Eye (tissue), 1 donor: ENCODE measurements at regions not wholly inside any gene's neighbourhood (a gene's known extent, or its start where the extent isn't known, plus 50 kb on each side); places are given as distances from the start of the nearest gene placed in this dataset.
A peak's percentile ranks its signal among the peaks of the same experiment; 100 is the strongest.

Experiments used
- DNase-seq: peaks from one replicate; pipeline ENCODE4 v3.0.0-alpha.2; 2015

DNA sequence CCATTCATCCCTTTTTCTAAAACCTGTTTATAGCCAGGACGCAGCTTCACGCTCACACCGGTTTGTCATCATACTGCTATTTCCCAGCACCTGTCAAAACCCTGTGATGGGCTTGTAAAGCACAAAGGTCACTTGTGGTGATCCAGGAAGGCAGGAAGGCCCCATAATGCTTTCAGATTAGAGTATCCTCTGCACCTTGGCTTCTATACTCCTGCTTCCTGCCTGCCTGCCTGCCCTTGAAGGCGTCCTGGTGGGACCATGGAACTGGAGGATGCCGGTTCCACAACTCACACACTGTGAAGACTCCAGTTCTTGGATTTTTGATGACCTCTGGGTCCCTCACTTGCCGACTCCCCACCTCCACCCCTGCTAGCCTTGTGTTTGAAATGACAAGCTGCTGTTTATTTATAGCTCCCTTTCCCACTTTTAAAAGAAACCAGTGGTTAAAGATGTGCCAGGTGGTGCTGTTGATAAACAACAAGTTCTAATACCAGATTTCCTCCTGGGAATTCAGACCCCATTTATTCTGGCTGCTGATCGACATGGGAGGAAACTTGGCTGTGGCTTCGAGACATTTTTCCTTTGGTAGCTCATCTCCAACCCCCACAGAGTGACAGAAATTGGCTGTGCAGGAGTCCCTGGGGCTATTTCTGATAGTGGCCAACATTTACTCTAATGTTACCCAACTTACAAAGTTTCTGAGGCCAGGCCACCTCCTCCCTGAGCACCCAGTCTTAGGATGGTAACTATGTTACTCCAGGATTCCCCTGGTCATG, 211.5 kb downstream of the KDR start:
- DNase-seq: no peak

DNA sequence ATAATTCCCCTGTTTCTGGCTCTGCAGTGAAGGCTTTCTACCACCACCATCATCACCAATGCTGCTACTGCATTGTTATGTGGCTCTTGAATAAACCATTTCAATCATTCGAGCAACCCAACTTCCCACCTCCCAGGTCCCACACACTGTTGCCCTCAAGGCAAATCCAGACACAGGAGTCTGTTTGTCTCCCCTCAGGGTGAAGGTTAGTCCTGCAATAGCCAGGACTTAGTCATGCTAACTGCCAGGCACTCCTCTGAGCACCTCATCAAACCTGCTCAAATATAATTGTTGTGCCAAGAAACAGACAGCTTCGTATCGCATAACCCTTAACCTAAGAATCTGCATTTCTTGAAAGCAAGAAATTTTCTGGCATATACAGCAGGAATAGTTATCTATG, 213.2 kb downstream of the KDR start:
- no peak for DNase-seq

DNA sequence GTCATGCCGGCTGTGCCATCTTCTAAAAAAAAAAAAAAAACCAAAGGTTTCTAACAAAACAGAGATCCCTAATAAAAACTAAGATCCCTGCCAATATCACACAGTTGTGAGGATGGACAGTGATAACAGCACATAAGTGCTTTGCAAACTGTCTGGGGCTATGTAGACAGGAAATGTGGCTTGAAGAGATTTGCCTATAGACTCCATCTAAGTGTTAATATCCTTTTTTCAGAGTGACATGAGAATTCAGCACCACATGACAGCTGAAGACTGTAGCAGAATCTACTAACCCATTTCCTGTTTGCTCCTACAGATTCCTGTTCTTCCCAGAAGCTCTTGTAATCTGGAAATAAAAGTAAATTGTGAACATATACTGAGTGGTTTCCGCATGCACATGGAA, 215.4 kb downstream of the KDR start:
- DNase-seq: no peak

DNA sequence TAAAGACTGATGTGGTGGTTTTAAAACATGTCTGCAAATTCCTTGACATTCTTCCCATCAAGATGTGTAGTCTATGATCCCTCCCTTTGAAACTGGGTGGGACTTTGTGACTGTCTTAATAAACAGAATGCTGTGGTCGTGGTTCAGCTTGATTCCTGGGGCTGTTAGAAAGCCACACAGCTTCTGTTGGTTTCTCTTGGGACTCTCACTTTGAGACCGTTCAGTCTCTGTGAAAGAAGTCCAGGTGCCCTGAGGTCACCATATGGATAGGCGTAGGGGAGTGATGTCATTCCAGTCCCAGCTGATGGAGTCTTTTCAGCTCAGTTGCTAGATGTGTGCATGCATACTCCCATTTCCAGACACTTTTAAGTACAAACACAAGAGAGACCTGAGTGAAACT, 216.6 kb downstream of the KDR start:
- no peak for DNase-seq

DNA sequence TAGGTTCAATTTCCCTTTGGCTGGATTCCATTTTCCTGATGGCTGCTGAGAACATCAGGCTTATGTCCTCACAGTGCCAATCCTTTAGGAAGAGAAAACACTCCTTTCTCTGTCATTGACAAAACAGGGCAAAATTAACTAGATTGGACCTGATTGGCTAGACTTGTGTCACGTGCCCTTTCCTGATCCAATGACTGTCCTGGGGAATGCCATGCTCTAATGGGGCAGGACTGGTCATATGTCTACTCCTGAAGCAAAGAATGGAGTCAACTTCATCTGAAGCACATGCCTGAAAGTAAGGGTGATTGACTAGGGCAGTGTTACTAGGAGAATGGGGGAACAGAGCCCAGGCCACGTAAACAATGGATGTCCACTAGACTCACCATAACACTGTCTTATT, 220.4 kb downstream of the KDR start:
- no peak for DNase-seq

DNA sequence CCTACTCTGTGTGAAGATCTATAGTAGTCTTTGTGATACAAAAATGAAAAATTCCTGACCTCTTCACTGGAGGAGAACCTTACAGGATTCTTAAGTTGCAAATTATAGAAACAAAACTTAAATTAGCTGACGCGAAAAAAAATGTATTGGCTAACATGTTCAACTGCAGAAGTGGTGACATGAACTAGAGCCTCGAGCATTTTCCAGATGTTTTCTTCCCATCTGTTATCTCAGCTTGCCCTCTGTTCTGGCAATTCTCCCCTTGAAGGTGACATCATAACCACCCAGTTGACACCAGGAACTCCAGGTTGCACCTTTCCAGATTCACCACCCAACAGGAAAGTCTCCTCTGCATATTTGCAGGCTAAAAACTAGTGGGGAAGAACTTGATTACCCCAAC, 222.4 kb downstream of the KDR start:
- no peak for DNase-seq

DNA sequence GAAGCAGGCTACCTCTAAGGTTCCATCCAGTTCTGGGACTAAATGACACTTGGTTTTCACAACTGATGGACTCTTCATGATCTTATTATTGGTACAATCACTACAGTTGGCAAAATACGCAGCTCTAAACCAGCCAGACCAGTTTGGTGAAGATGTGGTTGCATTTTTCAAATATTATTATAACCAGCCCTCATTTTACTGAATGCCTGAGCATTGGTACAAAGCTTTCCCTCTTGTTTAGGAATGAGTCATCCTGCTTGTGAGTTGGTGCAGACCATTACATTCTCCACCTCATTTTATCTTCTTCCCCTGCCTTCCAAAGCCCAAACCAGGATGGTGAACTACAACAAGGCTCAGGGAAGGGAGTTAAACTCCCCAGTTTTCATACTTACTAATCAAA, 223.1 kb downstream of the KDR start:
- no peak for DNase-seq

DNA sequence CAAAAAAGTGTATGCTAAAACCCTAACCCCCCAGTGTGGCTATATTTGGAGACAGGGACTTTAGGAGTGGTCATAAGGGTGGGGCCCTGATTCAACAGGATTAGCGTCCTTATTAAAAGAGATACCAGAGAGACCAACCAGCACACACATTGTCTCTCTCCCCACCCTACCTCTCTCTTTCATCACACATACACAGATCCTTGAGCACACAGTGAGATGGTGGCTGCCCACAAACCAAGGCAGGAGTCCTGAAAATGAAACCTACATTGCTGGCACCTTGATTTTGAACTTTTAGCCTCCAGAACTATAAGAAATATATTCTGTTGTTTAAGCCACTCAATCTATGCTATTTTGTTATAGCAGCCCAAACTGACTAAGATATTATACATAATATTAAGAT, 224.2 kb downstream of the KDR start:
- DNase-seq: no peak

DNA sequence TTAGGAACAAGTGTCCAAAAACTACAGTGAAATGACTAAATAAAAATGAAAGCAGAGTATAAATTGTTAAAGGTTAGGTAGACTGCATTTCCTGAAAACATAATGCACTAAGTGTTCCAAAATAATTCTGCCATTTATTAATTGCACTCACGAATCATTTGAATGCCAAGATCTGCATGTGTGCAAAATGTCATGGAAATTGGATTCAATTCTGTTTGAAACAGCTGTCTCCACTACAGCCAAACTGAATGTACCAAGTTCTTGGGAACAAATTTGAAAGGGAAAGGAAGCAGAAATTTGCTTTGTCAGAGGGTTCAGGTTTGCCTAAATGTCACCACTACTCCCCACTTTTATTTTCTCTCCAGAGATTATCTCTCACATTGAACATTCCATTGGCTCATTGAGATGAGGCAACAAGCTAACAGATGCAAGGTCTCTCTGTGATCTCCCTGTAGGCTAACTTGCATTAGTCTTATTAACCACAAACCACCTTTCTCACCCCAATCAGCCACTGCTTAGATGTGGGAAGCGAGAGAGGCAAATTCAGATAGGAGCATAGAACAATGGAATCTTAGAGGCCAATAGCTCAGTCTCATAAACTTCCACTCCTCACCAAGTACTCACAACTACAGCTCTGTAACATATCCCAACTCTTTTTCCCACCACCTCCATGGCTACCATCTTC, 226.6 kb downstream of the KDR start:
- no peak for DNase-seq

DNA sequence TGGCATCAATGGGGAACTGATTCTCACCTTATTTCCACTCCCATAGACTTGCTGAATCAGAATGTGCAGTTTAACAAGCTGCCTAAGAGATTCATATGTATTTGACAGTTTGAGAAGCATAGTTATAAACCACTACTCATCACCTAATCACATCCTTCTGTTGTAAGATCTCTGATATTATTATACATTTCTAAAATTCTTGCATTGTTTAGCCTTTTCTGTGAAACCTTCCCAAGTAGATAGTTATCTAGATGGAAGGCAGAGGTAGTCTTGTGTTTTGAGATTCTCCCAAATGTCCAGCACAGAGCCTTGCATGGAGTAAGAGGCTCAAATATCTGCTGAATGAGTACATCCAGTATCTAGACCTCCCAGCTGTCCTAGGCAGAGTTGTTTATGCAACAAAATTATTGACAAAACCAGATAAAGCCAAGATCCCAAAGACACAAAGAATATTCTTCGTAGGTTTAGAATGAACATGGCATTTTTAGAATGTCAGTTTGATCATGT, 227.3 kb downstream of the KDR start:
- DNase-seq: no peak

DNA sequence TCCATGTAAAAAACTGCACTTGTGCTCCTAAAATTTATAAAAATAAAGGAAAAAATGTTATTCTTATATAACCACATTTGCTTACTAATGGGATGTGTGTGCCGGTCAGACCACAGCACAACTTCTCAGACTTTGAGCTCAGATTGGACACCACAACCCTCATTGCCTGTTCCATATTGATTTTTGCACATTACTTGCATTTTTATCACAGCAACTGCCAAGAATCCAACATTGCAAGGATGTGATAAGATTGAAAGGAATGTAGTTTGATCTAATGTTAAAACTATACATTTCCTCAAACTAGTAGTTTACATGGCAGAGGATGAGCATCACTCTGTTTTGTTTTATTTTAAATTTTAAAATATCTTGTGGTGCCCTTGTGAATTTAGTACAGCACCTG, 227.8 kb downstream of the KDR start:
- DNase-seq: no peak

DNA sequence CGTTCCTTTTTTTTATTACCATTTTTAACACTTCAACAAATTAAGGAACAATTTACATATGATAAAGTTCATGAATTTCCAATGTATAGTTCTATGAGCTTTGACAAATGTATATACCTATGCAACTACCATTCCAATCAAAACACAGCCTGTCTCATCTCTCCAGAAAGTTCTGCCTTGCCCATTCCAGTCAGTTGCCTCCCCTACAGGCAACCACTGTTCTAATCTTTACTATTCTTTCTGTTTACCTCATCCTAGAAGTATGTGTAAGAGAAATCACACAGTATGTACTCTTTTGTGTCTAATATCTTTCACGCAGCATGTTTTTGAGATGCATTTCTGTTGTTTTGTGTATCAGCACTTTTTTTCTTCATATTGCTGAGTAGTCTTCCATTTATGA, 224.9 kb downstream of the KIT start:
- no peak for DNase-seq

DNA sequence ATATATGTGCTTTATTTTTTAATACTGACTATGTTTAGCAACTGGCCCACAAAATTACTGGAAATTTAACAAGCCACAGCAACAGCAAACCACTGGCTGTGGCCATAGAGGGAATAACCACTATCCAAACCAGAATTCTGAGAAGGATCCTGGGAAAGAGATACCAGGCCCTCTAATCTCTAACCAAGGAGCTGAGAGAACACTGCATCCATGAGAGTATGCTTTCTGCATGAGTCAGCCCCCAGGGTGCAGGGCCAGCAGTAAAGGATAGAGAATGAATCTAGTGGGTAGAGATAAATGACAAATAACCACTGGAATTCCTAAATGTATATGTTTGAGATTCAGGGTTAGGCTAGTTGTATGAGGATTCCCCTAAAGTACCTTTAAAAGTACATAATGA, 221.8 kb downstream of the KIT start:
- DNase-seq: no peak

DNA sequence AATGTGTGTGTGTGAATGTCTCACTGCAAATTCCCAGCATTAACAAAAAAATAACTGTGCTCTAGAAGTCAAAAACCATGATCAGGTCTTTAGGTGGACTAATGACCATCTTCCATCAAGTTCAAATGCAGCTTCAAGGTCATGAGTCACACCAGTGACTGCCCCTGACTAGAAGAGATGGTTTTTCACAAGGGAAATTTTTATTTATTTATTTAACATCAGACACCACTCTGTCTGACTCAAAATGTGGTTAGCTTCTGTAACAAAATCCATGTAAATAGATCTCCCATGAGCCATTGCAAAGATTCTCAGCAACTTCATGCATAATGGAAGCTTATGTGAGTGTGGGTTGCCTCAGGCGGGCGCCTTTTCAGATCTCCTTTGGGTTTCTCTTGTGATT, 219.2 kb downstream of the KIT start:
- DNase-seq: no peak

DNA sequence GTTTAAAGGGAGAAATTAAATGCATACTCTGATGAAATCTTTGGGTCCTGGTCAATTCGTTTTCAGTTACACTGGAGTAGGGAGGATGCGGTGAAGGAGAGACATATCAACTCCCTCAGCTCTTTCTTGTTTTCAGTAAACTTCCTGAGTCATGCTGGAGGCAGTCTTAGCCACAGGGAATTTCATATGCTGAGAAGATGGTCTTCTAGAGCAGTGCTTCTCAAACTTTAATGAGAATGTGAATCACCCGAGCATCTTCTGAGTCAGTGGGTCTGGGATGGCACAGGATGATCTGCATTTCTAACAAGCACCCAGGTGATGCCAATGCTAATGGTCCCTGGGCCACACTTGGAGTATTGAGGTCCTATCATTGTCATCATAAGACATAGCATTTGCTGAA, 214.5 kb downstream of the KIT start:
- DNase-seq: no peak

DNA sequence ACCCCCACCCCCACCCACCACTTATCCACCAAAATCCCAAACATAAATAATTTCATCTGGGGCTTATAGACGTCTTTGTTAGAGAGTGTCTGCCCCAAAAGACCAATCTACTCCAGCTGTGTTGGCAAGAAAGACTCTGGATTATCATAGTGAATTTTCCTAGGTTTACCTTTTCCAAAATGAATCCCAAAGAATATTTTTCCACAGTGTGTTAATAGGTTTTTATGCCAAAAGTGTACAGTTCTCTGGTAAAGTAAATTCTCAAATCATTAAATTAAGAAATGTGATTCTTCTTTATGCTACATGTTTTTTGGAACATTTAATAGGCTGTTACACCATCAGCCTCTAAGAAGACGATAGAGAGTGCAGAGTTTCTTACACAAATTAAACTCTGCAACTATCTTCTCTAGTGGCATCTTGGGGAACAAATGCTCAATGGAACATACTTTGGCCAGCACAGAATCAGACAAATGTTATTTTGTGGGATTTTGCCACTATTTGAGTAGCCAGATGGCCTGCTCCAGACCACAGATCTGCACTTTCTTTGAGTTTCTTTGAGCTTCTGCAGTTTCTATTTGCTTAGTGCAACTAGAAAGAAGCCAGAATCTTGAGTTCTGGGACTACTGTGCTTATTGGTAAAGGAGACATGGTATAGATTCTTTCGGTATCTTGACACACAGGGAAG, 206.0 kb downstream of the KIT start:
- DNase-seq: no peak

DNA sequence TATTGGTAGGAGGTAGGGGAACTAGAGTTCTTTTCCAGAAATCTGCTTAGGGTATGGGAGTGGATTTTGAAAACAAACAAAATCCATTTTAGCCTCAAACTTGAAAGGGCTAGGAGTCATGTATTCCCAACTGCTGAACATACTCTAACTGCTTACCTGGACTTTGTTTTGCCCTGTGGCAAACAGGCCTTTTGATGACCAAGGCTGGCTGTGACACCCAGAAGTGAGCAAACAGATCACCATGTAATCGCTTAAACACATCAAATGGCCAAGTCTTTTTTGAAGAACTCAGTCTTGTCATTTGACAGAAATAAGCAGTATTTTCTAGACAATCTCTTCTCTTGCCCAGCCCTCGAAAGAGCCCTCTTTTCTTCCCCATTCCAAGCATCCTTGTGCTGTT, 203.4 kb downstream of the KIT start:
- no peak for DNase-seq

DNA sequence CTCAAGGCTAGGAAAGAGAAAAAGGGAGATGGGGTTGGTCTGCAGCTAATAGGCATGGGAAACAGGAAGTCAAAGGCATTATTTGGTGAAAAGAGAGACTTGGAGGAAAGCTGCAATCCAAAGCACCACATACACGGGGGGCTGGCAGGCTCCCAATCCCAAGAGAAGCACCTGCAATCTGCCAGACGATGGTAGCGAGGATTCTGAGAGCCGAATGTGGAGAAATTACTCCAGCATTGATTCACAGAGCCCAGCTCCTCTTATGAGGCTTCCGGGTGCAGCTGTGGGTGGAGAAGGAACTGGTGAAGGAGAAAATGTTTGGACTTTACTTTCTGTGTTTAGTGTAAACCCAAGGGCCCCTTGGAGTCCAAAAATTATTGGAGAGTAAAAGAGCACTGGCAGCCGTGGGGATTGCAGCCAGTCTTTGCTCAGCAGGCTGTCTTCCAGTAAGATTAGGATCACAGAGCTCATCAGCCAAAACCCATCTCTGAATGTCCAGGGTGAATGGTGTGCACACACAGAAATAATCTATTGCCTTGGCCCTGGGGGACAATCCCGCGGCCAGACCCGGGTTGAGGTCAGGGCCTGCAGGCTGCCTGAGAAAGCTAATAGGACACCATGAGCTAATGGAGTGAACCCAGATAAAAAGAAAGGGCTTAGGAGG, 197.6 kb downstream of the KIT start:
- peak; percentile 71 for DNase-seq

DNA sequence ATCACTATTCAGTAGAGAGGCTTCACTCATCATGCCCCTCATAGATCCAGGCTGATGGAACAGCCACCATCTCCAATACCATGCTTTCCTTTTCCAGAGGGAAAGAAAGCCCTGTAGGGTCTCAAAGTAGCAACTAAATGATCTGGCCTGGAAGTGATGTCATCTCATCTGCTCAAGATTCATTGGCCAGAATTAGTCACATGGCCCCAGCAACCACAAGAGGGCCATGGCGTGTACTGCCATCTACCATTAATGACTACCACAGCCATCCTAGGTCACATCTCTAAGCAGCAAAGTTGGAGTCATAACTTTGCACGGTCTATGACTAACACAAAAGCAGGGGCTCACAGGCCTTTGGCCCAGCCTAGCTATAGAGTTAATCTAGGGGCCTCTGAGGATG, 194.8 kb downstream of the KIT start:
- DNase-seq: no peak

DNA sequence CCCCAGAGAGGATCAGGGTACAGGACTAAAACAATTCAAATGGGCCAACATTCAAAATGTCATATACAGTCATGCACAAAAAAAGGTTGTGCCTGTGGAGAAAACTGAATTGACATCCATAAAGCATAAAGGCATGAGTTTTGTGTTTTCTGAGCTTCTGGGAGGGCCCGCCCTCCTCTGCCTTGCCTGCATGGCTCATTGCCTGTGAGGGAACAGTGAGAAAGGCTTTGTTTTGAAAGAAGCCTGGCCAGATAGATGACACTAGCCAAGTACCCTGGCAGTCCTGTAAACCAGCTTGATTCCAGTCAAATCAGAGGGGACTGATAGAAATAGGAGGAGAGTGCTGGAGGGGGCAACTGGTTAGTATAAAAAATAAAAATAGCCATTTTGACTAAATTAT, 194.3 kb downstream of the KIT start:
- DNase-seq: no peak

DNA sequence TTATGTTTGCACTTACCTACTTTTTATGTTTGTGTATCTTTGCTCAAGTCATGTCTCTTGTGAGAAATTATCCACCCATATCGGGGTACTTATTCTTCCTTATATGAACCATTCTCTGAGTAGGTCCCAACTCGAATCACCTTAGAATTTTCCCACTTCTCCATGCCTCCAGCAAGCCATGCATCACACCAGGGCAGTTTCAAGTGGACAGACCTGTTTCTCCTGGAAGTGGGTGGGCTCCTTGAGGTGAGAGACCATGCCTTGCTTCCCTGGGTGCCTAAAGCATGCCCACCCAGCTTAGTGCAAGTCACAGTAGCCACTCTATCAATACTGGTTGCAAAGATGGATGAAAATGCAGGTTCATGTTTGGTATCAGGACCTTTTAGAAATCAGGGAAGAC, 187.2 kb downstream of the KIT start:
- no peak for DNase-seq

DNA sequence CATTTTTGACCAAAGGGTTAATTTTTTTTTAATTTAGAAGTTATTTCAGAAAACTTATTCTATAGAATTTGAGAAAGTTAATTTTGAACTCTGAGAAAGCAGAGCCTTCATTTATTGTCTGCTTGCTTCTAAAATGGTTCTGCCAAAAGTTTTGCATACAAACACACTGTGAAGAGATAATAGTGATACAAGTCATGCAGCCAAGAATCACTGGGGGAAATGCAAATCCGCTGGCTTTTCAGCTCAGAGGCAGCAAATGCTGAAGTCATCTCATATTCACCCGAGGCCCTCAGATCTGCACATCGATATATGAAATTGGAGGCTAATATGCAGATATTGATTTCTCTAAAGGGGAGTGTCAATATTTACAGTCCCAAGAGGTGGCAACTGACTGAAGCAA, 186.2 kb downstream of the KIT start:
- peak; percentile 26 for DNase-seq

DNA sequence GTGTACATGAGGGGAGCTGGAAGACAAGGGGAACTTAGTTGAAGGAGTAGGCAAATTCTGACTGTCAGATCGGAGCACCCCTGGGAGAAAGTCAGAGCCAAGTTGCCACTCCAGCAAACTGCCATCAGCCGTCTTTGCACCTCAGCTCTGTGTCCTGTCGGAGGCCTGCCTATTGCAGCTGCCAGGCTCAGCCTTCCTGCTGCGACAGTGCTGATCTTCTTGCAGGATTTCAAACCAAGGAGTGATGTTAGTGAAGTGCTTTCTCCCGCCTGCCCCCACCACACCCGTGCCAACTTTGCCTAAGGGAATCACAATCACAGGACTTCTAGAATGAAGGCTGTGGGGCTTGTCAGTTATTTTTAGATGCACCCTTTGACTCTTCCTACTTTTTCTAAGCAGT, 185.3 kb downstream of the KIT start:
- DNase-seq: no peak

DNA sequence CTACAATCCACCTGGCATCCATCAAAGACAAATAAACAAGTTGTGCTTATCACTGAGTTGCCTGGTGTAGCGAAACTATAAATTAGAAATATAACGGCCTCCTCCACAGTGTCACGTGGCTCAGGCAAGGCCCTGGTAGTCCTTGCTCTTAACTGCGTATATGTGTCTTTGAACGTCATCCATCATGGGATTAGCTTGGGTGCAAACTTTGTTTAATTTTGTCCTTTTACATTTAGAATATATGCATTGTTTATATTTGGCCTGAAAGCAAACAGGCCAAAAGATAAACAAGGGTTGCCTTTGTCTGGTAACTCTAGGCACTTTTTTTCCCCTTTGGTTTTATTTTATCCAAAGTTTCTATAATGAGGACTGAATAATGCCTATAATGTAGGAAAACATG, 184.9 kb downstream of the KIT start:
- no peak for DNase-seq
